ENCODE measurements at regions not wholly inside any gene's neighbourhood (a gene's known extent, or its start where the extent isn't known, plus 50 kb on each side); places are given as distances from the start of the nearest gene placed in this dataset.

DNA sequence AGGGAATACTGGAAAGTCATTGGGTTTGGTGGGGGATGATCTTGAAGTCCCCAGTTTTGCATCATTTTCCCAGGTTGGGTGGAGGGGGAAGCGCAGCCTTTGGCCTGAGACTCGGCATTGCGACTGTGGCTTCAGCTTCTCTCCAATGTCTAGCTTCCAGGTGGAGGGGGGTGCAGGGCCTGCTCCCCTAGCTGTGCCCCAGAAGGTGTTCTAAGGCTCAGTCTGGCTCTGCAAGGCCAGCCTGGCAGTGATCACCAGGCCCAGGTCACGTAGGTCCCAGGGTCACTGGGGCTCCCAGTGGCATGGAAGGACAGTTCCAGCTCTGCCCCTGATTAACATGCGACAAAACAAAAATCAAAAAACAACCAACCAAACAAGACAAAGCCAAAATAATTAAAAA lies 56.9 kb upstream of the HAAO start:
- no peak for TF ChIP-seq TAF1 (IDR thresholded peaks at IDR 0.05; ENCODE audit: borderline replicate concordance, insufficient read depth, low read length)
- no peak for TF ChIP-seq SIN3A (IDR thresholded peaks at IDR 0.05; ENCODE audit: borderline replicate concordance, insufficient read depth, low read length)

Data from PFSK-1 (cell line).